ENCODE measurements at regions not wholly inside any gene's neighbourhood (a gene's known extent, or its start where the extent isn't known, plus 50 kb on each side); places are given as distances from the start of the nearest gene placed in this dataset.

DNA sequence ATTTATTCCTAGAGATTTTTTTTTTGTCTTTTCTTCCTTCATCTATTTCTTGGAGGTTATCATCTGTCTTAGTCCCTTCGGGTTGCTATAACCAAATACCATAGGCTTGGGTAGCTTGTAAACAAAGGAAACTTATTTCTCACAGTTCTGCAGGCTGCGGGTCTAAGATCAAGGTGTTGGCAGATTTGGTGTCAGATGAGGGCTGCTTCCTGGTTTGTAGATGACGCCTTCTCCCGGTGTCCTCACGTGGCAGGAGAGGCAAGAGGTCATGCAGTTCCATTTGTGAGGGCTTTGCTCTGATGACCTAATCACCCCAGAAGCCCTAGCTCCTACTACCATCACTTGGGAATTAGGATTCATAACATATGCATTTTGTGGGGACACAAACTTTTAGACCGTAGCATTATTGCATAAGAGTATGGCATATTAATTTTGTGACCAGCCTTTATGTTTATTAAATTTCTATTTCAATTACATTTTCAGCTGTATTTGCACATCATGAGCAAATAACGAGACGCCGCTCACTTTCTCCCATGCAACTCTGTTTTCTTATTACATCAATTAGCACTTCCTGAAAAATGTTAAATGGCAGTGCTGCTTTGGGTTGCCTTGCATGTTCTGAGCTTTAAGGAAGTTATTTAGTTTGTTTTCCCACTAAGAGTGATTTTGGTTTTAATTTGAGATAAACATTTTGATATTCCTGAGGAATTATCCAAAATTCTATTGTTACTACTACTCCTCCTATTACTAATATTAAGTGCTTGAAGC lies 246.4 kb upstream of the HDAC4 start:
- Histone ChIP-seq H3K4me3 (no peak overlapping the region), H3K9ac (ENCODE audit: control insufficient read depth, insufficient read depth, low read length) (no peak overlapping the region), H2AFZ (ENCODE audit: control insufficient read depth, low read depth, low read length) (no peak overlapping the region), H3K4me2 (ENCODE audit: control insufficient read depth, insufficient read depth) (no peak overlapping the region), H3K36me3 (ENCODE audit: control insufficient read depth in 2 of 2, insufficient read depth in 2 of 2, low read length in 1 of 2) (no peaks in the 10 kb centered on the region), H3K79me2 (ENCODE audit: control insufficient read depth, insufficient read depth, low read length) (no peaks in the 10 kb centered on the region), H4K20me1 (ENCODE audit: control insufficient read depth, insufficient read depth) (no peaks in the 10 kb centered on the region), H3K4me1 (ENCODE audit: control insufficient read depth, insufficient read depth, low read length) (no peaks in the 10 kb centered on the region), H3K27ac (ENCODE audit: control insufficient read depth, insufficient read depth) (no peak overlapping the region), H3K27me3 (replicated peaks in 1 of 2; ENCODE audit: control insufficient read depth in 2 of 2, insufficient read depth in 2 of 2, low read length in 1 of 2) (no peaks in the 10 kb centered on the region), H3K9me3 (replicated peaks; ENCODE audit: control insufficient read depth, insufficient read depth, low read length) (peaks cover 3% of the 10 kb centered on the region; the same call in 2 of the 3 replicates)
- ChIA-PET RAD21 (ENCODE audit: unreplicated experiment) (no interaction called here), POLR2A (no interaction called here), SMC1A (ENCODE audit: uncharacterized antibody, unreplicated experiment) (no interaction called here), CTCF (no interaction called here)
- 35% methylated on average over 9 of the region's 9 CpGs for WGBS (ENCODE audit: insufficient coverage, insufficient replicate concordance, low lambda C conversion rate, missing lambda C conversion rate)
- no peak for TF ChIP-seq KAT2A (conservative IDR thresholded peaks at IDR 0.05; ENCODE audit: control insufficient read depth, low read depth, low read length)
- no peak for TF ChIP-seq MYB (IDR thresholded peaks at IDR 0.05; ENCODE audit: borderline replicate concordance, low read depth, low read length)
- no peak for TF ChIP-seq RAD21 (IDR thresholded peaks at IDR 0.05; ENCODE audit: insufficient read depth, low read depth, low read length)
- TF ChIP-seq, protein P1, sequence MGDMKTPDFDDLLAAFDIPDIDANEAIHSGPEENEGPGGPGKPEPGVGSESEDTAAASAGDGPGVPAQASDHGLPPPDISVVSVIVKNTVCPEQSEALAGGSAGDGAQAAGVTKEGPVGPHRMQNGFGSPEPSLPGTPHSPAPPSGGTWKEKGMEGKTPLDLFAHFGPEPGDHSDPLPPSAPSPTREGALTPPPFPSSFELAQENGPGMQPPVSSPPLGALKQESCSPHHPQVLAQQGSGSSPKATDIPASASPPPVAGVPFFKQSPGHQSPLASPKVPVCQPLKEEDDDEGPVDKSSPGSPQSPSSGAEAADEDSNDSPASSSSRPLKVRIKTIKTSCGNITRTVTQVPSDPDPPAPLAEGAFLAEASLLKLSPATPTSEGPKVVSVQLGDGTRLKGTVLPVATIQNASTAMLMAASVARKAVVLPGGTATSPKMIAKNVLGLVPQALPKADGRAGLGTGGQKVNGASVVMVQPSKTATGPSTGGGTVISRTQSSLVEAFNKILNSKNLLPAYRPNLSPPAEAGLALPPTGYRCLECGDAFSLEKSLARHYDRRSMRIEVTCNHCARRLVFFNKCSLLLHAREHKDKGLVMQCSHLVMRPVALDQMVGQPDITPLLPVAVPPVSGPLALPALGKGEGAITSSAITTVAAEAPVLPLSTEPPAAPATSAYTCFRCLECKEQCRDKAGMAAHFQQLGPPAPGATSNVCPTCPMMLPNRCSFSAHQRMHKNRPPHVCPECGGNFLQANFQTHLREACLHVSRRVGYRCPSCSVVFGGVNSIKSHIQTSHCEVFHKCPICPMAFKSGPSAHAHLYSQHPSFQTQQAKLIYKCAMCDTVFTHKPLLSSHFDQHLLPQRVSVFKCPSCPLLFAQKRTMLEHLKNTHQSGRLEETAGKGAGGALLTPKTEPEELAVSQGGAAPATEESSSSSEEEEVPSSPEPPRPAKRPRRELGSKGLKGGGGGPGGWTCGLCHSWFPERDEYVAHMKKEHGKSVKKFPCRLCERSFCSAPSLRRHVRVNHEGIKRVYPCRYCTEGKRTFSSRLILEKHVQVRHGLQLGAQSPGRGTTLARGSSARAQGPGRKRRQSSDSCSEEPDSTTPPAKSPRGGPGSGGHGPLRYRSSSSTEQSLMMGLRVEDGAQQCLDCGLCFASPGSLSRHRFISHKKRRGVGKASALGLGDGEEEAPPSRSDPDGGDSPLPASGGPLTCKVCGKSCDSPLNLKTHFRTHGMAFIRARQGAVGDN (IDR thresholded peaks at IDR 0.05), result no peak
- TF ChIP-seq YY1 (IDR thresholded peaks at IDR 0.05; ENCODE audit: low read depth, low read length), result no peak
- no peak for TF ChIP-seq CBX5 (IDR thresholded peaks at IDR 0.05; ENCODE audit: low read depth)
- TF ChIP-seq FOXM1 (IDR thresholded peaks at IDR 0.05; ENCODE audit: low read depth, low read length), result no peak
- TF ChIP-seq, protein P2, sequence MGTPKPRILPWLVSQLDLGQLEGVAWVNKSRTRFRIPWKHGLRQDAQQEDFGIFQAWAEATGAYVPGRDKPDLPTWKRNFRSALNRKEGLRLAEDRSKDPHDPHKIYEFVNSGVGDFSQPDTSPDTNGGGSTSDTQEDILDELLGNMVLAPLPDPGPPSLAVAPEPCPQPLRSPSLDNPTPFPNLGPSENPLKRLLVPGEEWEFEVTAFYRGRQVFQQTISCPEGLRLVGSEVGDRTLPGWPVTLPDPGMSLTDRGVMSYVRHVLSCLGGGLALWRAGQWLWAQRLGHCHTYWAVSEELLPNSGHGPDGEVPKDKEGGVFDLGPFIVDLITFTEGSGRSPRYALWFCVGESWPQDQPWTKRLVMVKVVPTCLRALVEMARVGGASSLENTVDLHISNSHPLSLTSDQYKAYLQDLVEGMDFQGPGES (IDR thresholded peaks at IDR 0.05), result no peak
- no peak for TF ChIP-seq PML (IDR thresholded peaks at IDR 0.05; ENCODE audit: low read length)
- FAIRE-seq, result no peak
- in situ Hi-C loops (cut with MboI) (no loop called here), intact Hi-C loops (cut with micrococcal nuclease; ENCODE audit: unreplicated experiment) (no loop called here)
- DNase-seq (ENCODE audit: low read depth, low spot score), result no peak
- ATAC-seq, result no peak
- BruUV-seq (replicated peaks), result no TSS peak

Measured in GM12878 (cell line).